ENCODE measurements at regions not wholly inside any gene's neighbourhood (a gene's known extent, or its start where the extent isn't known, plus 50 kb on each side); places are given as distances from the start of the nearest gene placed in this dataset.
A peak's percentile ranks its signal among the peaks of the same experiment; 100 is the strongest.
"Not testable (repeated sequence)": the region's sequence is repeated elsewhere in the genome, so short reads cannot be mapped to it uniquely, and the experiment has no call there.

- no peak for DNase-seq (ENCODE audit: low read depth)
Observed at GRCh38 chr5:131107128-131107527, 57.9 kb downstream of the HINT1 start.

- DNase-seq (ENCODE audit: low read depth) = peak; percentile 46
Observed at GRCh38 chr5:131104169-131104808, 60.8 kb downstream of the HINT1 start.

GRCh38 chr5:131096774-131097710 lies 68.0 kb downstream of the HINT1 start:
- no peak for DNase-seq (ENCODE audit: low read depth)

GRCh38 chr5:131095561-131095960 lies 69.5 kb downstream of the HINT1 start:
- DNase-seq (ENCODE audit: low read depth) = not testable (repeated sequence)

- no peak for DNase-seq (ENCODE audit: low read depth)
Observed at GRCh38 chr5:131084436-131084835, 80.6 kb downstream of the HINT1 start.

- peak; percentile 6 for DNase-seq (ENCODE audit: low read depth)
Observed at GRCh38 chr5:131081913-131082488, 83.1 kb downstream of the HINT1 start.

GRCh38 chr5:131081374-131081773 lies 83.7 kb downstream of the HINT1 start:
- DNase-seq (ENCODE audit: low read depth) = peak; percentile 68

- no peak for DNase-seq (ENCODE audit: low read depth)
Observed at GRCh38 chr5:131079232-131079631, 85.8 kb downstream of the HINT1 start.

- DNase-seq (ENCODE audit: low read depth) = no peak
Observed at GRCh38 chr5:131068893-131069643, 96.0 kb downstream of the HINT1 start.

GRCh38 chr5:131068076-131068475 lies 97.0 kb downstream of the HINT1 start:
- DNase-seq (ENCODE audit: low read depth) = no peak

GRCh38 chr5:131067636-131068035 lies 97.4 kb downstream of the HINT1 start:
- DNase-seq (ENCODE audit: low read depth) = peak; percentile 7

- no peak for DNase-seq (ENCODE audit: low read depth)
Observed at GRCh38 chr5:131064669-131065371, 100.2 kb downstream of the HINT1 start.

- no peak for DNase-seq (ENCODE audit: low read depth)
Observed at GRCh38 chr5:131042021-131042789, 122.9 kb downstream of the HINT1 start.

GRCh38 chr5:131023498-131023865 lies 141.6 kb downstream of the HINT1 start:
- no peak for DNase-seq (ENCODE audit: low read depth)

- DNase-seq (ENCODE audit: low read depth) = no peak
Observed at GRCh38 chr5:131022811-131023497, 142.1 kb downstream of the HINT1 start.

GRCh38 chr5:131021646-131022045 lies 143.4 kb downstream of the HINT1 start:
- no peak for DNase-seq (ENCODE audit: low read depth)

GRCh38 chr5:131019601-131020315 lies 145.3 kb downstream of the HINT1 start:
- DNase-seq (ENCODE audit: low read depth) = no peak

GRCh38 chr5:131019111-131019510 lies 145.9 kb downstream of the HINT1 start:
- no peak for DNase-seq (ENCODE audit: low read depth)

- no peak for DNase-seq (ENCODE audit: low read depth)
Observed at GRCh38 chr5:131008329-131008728, 156.7 kb downstream of the HINT1 start.
